OCI-LY1 (cell line): ENCODE measurements at regions not wholly inside any gene's neighbourhood (a gene's known extent, or its start where the extent isn't known, plus 50 kb on each side); places are given as distances from the start of the nearest gene placed in this dataset.

Source experiments
- CTCF ChIP-seq: fragments of 200-600 bp; sonication (generic), shearing (Covaris generic); IDR thresholded peaks from 2 replicates; pipeline ENCODE4 v1.5.1; 2017; ENCODE audit warnings: mild to moderate bottlenecking, antibody characterized with exemption, low read length, moderate library complexity, mixed read lengths
- EZH2 ChIP-seq: fragments of 200-600 bp; sonication (generic), shearing (Covaris generic); IDR thresholded peaks from 2 replicates; pipeline ENCODE4 v1.8.0; 2017; ENCODE audit warnings: borderline replicate concordance, mixed run types, mild to moderate bottlenecking, antibody characterized with exemption, low read length, moderate library complexity, mixed read lengths

GRCh38 chr2:15755528-15755927 is 163.9 kb downstream of the DDX1 start:
- no peak for TF ChIP-seq CTCF
- no peak for TF ChIP-seq EZH2
